Natural killer cell (primary cell): ENCODE measurements at regions not wholly inside any gene's neighbourhood (a gene's known extent, or its start where the extent isn't known, plus 50 kb on each side); places are given as distances from the start of the nearest gene placed in this dataset.
"Not testable (repeated sequence)": the region's sequence is repeated elsewhere in the genome, so short reads cannot be mapped to it uniquely, and the experiment has no call there.

Experiments
- ATAC-seq, 3 donors: fragments of 150-1000 bp in 2 of 3; fragments of 200-7000 bp in 1 of 3; cut with Tn5 transposase; 1 replicate in 1 of 3; 2 replicates in 2 of 3; pipeline ENCODE4 v1.10.0; 2021; ENCODE audit warnings: mild to moderate bottlenecking in 2 of 3, moderate library complexity in 2 of 3
- DNase-seq, 2 donors: peaks; one replicate each; pipeline versions ENCODE4 v3.0.0 to v3.0.0-alpha.2; 2013 to 2021; ENCODE audit warnings: mixed read lengths in 1 of 2
- H3K27ac ChIP-seq: one replicate; pipeline ENCODE4 v1.5.1; 2013; ENCODE audit warnings: mild to moderate bottlenecking, low read length
- H3K27me3 ChIP-seq: one replicate; pipeline ENCODE4 v1.6.1; 2013; ENCODE audit warnings: low read length; ENCODE audit not compliant: control insufficient read depth, insufficient read depth
- H3K36me3 ChIP-seq: one replicate; pipeline ENCODE4 v1.6.1; 2013; ENCODE audit warnings: low read length; ENCODE audit not compliant: control insufficient read depth, insufficient read depth
- H3K4me1 ChIP-seq: one replicate; pipeline ENCODE4 v1.6.1; 2013; ENCODE audit warnings: low read length; ENCODE audit not compliant: control insufficient read depth, insufficient read depth
- H3K4me3 ChIP-seq: one replicate; pipeline ENCODE4 v1.5.1; 2013; ENCODE audit warnings: low read length
- H3K9me3 ChIP-seq: one replicate; pipeline ENCODE4 v1.6.1; 2013; ENCODE audit warnings: low read length; ENCODE audit not compliant: control insufficient read depth, insufficient read depth
- H3K27ac Mint-ChIP-seq, 2 donors: one replicate each; pipeline ENCODE4 v1.8.0; 2022; ENCODE audit warnings: mild to moderate bottlenecking in 2 of 2, mixed read lengths in 2 of 2, moderate library complexity in 1 of 2
- H3K27me3 Mint-ChIP-seq, 2 donors: one replicate each; pipeline ENCODE4 v1.8.0; 2022; ENCODE audit warnings: low read depth in 2 of 2, mixed read lengths in 2 of 2
- H3K36me3 Mint-ChIP-seq: one replicate; pipeline ENCODE4 v1.8.0; 2022; ENCODE audit warnings: mixed read lengths
- H3K4me1 Mint-ChIP-seq, 2 donors: one replicate each; pipeline ENCODE4 v1.8.0; 2022; ENCODE audit warnings: mixed read lengths in 2 of 2
- H3K4me3 Mint-ChIP-seq: one replicate; pipeline ENCODE4 v1.8.0; 2022; ENCODE audit warnings: mild to moderate bottlenecking, moderate library complexity, mixed read lengths
- H3K9me3 Mint-ChIP-seq, 2 donors: one replicate each; pipeline ENCODE4 v1.8.0; 2022; ENCODE audit warnings: mixed read lengths in 2 of 2
- WGBS: methylation state at CpG from one replicate; pipeline ENCODE4 v1.1.7; 2013; ENCODE audit warnings: missing lambda C conversion rate; ENCODE audit not compliant: insufficient coverage; 5-methylcytosine and 5-hydroxymethylcytosine counted together
- intact Hi-C: fragments of 100-400 bp; cut with micrococcal nuclease; formaldehyde crosslinking; loops from one replicate; pipeline ENCODE4 v1.14.2; 2022

GRCh38 chr16:33844533-33844932 is 385.1 kb downstream of the TP53TG3F start:
- H3K4me1 ChIP-seq, DNase-seq, intact Hi-C loops, H3K4me3 Mint-ChIP-seq, H3K4me1 Mint-ChIP-seq, H3K36me3 ChIP-seq, H3K4me3 ChIP-seq, H3K27me3 Mint-ChIP-seq, H3K9me3 ChIP-seq, H3K27ac Mint-ChIP-seq, H3K36me3 Mint-ChIP-seq, H3K9me3 Mint-ChIP-seq, H3K27me3 ChIP-seq, H3K27ac ChIP-seq, ATAC-seq: not testable (repeated sequence)
- 24% methylated on average over 6 of the region's 10 CpGs for WGBS
